IMR-90 (cell line): ENCODE measurements at regions not wholly inside any gene's neighbourhood (a gene's known extent, or its start where the extent isn't known, plus 50 kb on each side); places are given as distances from the start of the nearest gene placed in this dataset.

Experiments
- MAFK ChIP-seq: IDR thresholded peaks from 2 replicates; pipeline ENCODE4 v1.6.1; 2012; ENCODE audit warnings: low read depth, low read length, improper control_type of control experiment
- POLR2A ChIP-seq: IDR thresholded peaks from 2 replicates; pipeline ENCODE4 v1.6.1; 2012; ENCODE audit warnings: mild to moderate bottlenecking, low read depth, low read length
- TF ChIP-seq, protein P1 (sequence below): conservative IDR thresholded peaks from 2 replicates; pipeline ENCODE4 v1.5.1; 2012; ENCODE audit warnings: mild to moderate bottlenecking, low read depth, low read length, improper control_type of control experiment

GRCh38 chr17:77296769-77297409 is 156.1 kb downstream of the SEC14L1 start:
- TF ChIP-seq, protein P1, sequence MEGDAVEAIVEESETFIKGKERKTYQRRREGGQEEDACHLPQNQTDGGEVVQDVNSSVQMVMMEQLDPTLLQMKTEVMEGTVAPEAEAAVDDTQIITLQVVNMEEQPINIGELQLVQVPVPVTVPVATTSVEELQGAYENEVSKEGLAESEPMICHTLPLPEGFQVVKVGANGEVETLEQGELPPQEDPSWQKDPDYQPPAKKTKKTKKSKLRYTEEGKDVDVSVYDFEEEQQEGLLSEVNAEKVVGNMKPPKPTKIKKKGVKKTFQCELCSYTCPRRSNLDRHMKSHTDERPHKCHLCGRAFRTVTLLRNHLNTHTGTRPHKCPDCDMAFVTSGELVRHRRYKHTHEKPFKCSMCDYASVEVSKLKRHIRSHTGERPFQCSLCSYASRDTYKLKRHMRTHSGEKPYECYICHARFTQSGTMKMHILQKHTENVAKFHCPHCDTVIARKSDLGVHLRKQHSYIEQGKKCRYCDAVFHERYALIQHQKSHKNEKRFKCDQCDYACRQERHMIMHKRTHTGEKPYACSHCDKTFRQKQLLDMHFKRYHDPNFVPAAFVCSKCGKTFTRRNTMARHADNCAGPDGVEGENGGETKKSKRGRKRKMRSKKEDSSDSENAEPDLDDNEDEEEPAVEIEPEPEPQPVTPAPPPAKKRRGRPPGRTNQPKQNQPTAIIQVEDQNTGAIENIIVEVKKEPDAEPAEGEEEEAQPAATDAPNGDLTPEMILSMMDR: no peak
- no peak for TF ChIP-seq POLR2A
- TF ChIP-seq MAFK: no peak
